WTC11 (cell line): ENCODE measurements at regions not wholly inside any gene's neighbourhood (a gene's known extent, or its start where the extent isn't known, plus 50 kb on each side); places are given as distances from the start of the nearest gene placed in this dataset.

Experiments used
- ATAC-seq: fragments of 200-7000 bp; cut with Tn5 transposase; 2 replicates; pipeline ENCODE4 v1.10.0; 2021; ENCODE audit warnings: mild to moderate bottlenecking, moderate library complexity
- CTCF ChIA-PET: fragments of 300-600 bp; sonication (Branson Sonifier 250); formaldehyde crosslinking; loops from one replicate; lab custom pipeline; 2021; ENCODE audit warnings: antibody characterized with exemption; lab: Charles Lee
- POLR2A ChIA-PET: fragments of 350-600 bp; sonication (Branson Sonifier 250); formaldehyde crosslinking; loops from one replicate; lab custom pipeline; 2021; ENCODE audit warnings: antibody characterized with exemption; lab: Charles Lee
- DNase-seq: peaks from one replicate; pipeline ENCODE4 v3.0.0; 2021; ENCODE audit warnings: low spot score
- H3K27ac Mint-ChIP-seq: 2 replicates; pipeline ENCODE4 v1.8.0; 2021; ENCODE audit warnings: mixed read lengths
- H3K27me3 Mint-ChIP-seq: 2 replicates; pipeline ENCODE4 v1.8.0; 2021; ENCODE audit warnings: low read depth, mild to moderate bottlenecking, moderate library complexity, mixed read lengths
- H3K36me3 Mint-ChIP-seq: 2 replicates; pipeline ENCODE4 v1.8.0; 2021; ENCODE audit warnings: mixed read lengths
- H3K4me1 Mint-ChIP-seq: 2 replicates; pipeline ENCODE4 v1.8.0; 2022; ENCODE audit warnings: mixed read lengths
- H3K4me3 Mint-ChIP-seq: 2 replicates; pipeline ENCODE4 v1.8.0; 2021; ENCODE audit warnings: mild to moderate bottlenecking, moderate library complexity, mixed read lengths
- H3K9me3 Mint-ChIP-seq: 2 replicates; pipeline ENCODE4 v1.8.0; 2021; ENCODE audit warnings: mixed read lengths
- ATF1 ChIP-seq: sonication (generic); formaldehyde crosslinking; IDR thresholded peaks from 2 replicates; pipeline ENCODE4 v1.8.1; 2023; ENCODE audit warnings: mild to moderate bottlenecking, moderate library complexity, missing genetic modification reagents
- ATF2 ChIP-seq: sonication (generic); formaldehyde crosslinking; IDR thresholded peaks from 2 replicates; pipeline ENCODE4 v1.8.1; 2022; ENCODE audit warnings: low read depth, missing genetic modification reagents, borderline replicate concordance
- CTCF ChIP-seq: fragments of 200-600 bp; IDR thresholded peaks from 2 replicates; pipeline ENCODE4 v1.8.0; 2022; ENCODE audit warnings: antibody characterized with exemption
- ERG ChIP-seq: fragments of 250-450 bp; sonication (Bioruptor Pico); IDR thresholded peaks from 2 replicates; pipeline ENCODE4 v1.8.0; 2021; ENCODE audit warnings: mild to moderate bottlenecking
- FOXJ3 ChIP-seq: sonication (generic); formaldehyde crosslinking; IDR thresholded peaks from 2 replicates; pipeline ENCODE4 v1.9.0; 2021; ENCODE audit warnings: missing genetic modification reagents, mild to moderate bottlenecking, borderline replicate concordance
- FOXK1 ChIP-seq: sonication (generic); formaldehyde crosslinking; IDR thresholded peaks from 2 replicates; pipeline ENCODE4 v1.8.0; 2022; ENCODE audit warnings: mild to moderate bottlenecking, moderate library complexity, missing genetic modification reagents
- HMGA2 ChIP-seq: fragments of 250-450 bp; sonication (Bioruptor Pico); IDR thresholded peaks from 2 replicates; pipeline ENCODE4 v1.4.0; 2021; ENCODE audit warnings: mild to moderate bottlenecking, moderate library complexity
- IRF1 ChIP-seq: sonication (generic); formaldehyde crosslinking; IDR thresholded peaks from 2 replicates; pipeline ENCODE4 v1.8.0; 2023; ENCODE audit warnings: missing genetic modification reagents
- KAT7 ChIP-seq: sonication (generic); formaldehyde crosslinking; IDR thresholded peaks from 2 replicates; pipeline ENCODE4 v1.8.1; 2023; ENCODE audit warnings: missing genetic modification reagents, mild to moderate bottlenecking, borderline replicate concordance
- MYBL2 ChIP-seq: sonication (generic); formaldehyde crosslinking; IDR thresholded peaks from 2 replicates; pipeline ENCODE4 v1.8.1; 2023; ENCODE audit warnings: mild to moderate bottlenecking, moderate library complexity, missing genetic modification reagents
- NR2C2 ChIP-seq: sonication (generic); formaldehyde crosslinking; IDR thresholded peaks from 2 replicates; pipeline ENCODE4 v1.8.0; 2022; ENCODE audit warnings: mild to moderate bottlenecking, missing genetic modification reagents
- NR3C1 ChIP-seq: sonication (generic); formaldehyde crosslinking; conservative IDR thresholded peaks from 2 replicates; pipeline ENCODE4 v1.8.1; 2023; ENCODE audit warnings: low read depth, mild to moderate bottlenecking, missing genetic modification reagents
- SP1 ChIP-seq: sonication (generic); formaldehyde crosslinking; conservative IDR thresholded peaks from 2 replicates; pipeline ENCODE4 v1.8.1; 2022; ENCODE audit warnings: missing genetic modification reagents
- TEAD1 ChIP-seq: sonication (generic); formaldehyde crosslinking; IDR thresholded peaks from 2 replicates; pipeline ENCODE4 v1.8.0; 2022; ENCODE audit warnings: mild to moderate bottlenecking, missing genetic modification reagents
- ZBTB21 ChIP-seq: sonication (generic); formaldehyde crosslinking; IDR thresholded peaks from 2 replicates; pipeline ENCODE4 v1.8.1; 2023; ENCODE audit warnings: mild to moderate bottlenecking, missing genetic modification reagents, borderline replicate concordance
- ZBTB43 ChIP-seq: sonication (generic); formaldehyde crosslinking; IDR thresholded peaks from 2 replicates; pipeline ENCODE4 v1.8.1; 2023; ENCODE audit warnings: mild to moderate bottlenecking, missing genetic modification reagents
- ZMAT4 ChIP-seq: fragments of 250-450 bp; sonication (Bioruptor Pico); IDR thresholded peaks from 2 replicates; pipeline ENCODE4 v1.9.0; 2021; ENCODE audit warnings: mild to moderate bottlenecking
- ZNF138 ChIP-seq: sonication (generic); formaldehyde crosslinking; conservative IDR thresholded peaks from 2 replicates; pipeline ENCODE4 v1.8.1; 2022; ENCODE audit warnings: mild to moderate bottlenecking, moderate library complexity, missing genetic modification reagents
- ZNF232 ChIP-seq: sonication (generic); formaldehyde crosslinking; IDR thresholded peaks from 2 replicates; pipeline ENCODE4 v1.8.0; 2022; ENCODE audit warnings: mild to moderate bottlenecking, missing genetic modification reagents
- ZNF281 ChIP-seq: sonication (generic); formaldehyde crosslinking; IDR thresholded peaks from 2 replicates; pipeline ENCODE4 v1.8.0; 2023; ENCODE audit warnings: mild to moderate bottlenecking, missing genetic modification reagents
- ZNF423 ChIP-seq: fragments of 250-450 bp; sonication (Bioruptor Pico); IDR thresholded peaks from 2 replicates; pipeline ENCODE4 v2.1.2; 2022; ENCODE audit warnings: mild to moderate bottlenecking, moderate library complexity

GRCh38 chrX:6812087-6812486, 277.2 kb upstream of the VCX3A start:
- POLR2A ChIA-PET, result no interaction called here
- H3K4me3 Mint-ChIP-seq, result no peak overlapping the region
- H3K4me1 Mint-ChIP-seq, result peaks cover 14% of the 10 kb centered on the region
- CTCF ChIA-PET, result no interaction called here
- DNase-seq, result no peak
- H3K9me3 Mint-ChIP-seq, result no peaks in the 10 kb centered on the region
- no peaks in the 10 kb centered on the region for H3K36me3 Mint-ChIP-seq
- H3K27me3 Mint-ChIP-seq, result no peaks in the 10 kb centered on the region
- ATAC-seq, result no peak
- TF ChIP-seq ZMAT4 (no peak), MYBL2 (CRISPR knock-in tag) (no peak), ERG (CRISPR knock-in tag) (no peak), FOXK1 (CRISPR knock-in tag) (no peak), FOXJ3 (CRISPR knock-in tag) (no peak), ATF1 (no peak), ZNF232 (CRISPR knock-in tag) (no peak), ZNF281 (CRISPR knock-in tag) (no peak), ZBTB43 (CRISPR knock-in tag) (no peak), NR3C1 (CRISPR knock-in tag) (no peak), ATF2 (no peak)
- no peak overlapping the region for H3K27ac Mint-ChIP-seq

GRCh38 chrX:6810776-6811175, 275.9 kb upstream of the VCX3A start:
- Mint-ChIP-seq H3K9me3 (no peaks in the 10 kb centered on the region), H3K4me1 (peaks cover 20% of the 10 kb centered on the region), H3K4me3 (no peak overlapping the region), H3K36me3 (no peaks in the 10 kb centered on the region), H3K27ac (no peak overlapping the region), H3K27me3 (no peaks in the 10 kb centered on the region)
- no peak for ATAC-seq
- DNase-seq, result no peak
- CTCF ChIA-PET, result no interaction called here
- POLR2A ChIA-PET, result no interaction called here
- TF ChIP-seq ZBTB21 (no peak), ZBTB43 (CRISPR knock-in tag) (no peak), ZNF138 (CRISPR knock-in tag) (no peak), ZNF423 (CRISPR knock-in tag) (no peak), TEAD1 (CRISPR knock-in tag) (no peak), SP1 (CRISPR knock-in tag) (no peak), KAT7 (CRISPR knock-in tag) (no peak), CTCF (no peak), IRF1 (CRISPR knock-in tag) (no peak), NR2C2 (CRISPR knock-in tag) (no peak), HMGA2 (CRISPR knock-in tag) (no peak), ATF1 (no peak)
